ENCODE measurements at regions not wholly inside any gene's neighbourhood (a gene's known extent, or its start where the extent isn't known, plus 50 kb on each side); places are given as distances from the start of the nearest gene placed in this dataset.
A peak's percentile ranks its signal among the peaks of the same experiment; 100 is the strongest.

DNA sequence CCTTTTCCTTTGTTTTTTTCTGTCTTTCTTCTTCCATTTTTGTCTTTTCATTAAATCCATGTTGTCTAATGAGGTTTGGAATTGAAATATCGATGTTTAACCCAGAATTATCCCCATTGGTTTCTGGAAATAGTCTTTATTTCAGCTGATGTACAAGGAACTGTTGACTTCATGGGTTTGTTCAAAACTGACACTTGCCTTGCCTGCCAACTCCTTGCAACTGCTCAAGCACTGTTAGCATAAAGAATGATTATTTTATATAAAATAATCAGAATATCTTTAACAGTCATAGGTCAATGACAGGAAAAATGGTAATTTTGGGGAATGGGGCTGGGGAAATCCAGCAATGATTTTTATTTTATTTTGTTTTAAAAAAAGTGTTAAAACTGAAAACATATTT, 359.6 kb upstream of the LCORL start:
- ChIA-PET CTCF (interaction anchor here (3.5 kb wide), 1 partner anchor 14 kb away, joined by 9 read pairs; no protein-coding TSS in a partner anchor), POLR2A (no interaction called here)
- TF ChIP-seq CTCF (IDR thresholded peaks at IDR 0.05; ENCODE audit: control extremely low read depth, extremely low read depth, low read depth, missing control alignments) = no peak
- no peak for DNase-seq (ENCODE audit: extremely low spot score)

DNA sequence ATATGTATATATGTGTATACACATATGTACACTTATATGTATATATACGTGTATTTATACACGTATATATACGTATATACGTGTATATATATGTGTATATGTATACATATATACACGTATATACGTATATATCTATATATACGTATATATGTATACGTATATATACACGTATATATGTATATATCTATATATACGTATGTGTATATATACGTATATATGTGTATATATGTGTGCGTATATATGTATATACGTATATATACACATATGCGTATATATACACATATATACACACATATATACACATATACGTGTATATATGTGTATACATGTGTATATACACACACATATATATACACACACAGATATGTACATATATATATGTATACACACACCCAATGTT, 348.0 kb upstream of the LCORL start:
- ChIA-PET CTCF (no interaction called here), POLR2A (no interaction called here)
- no peak for TF ChIP-seq CTCF (IDR thresholded peaks at IDR 0.05; ENCODE audit: control extremely low read depth, extremely low read depth, low read depth, missing control alignments)
- no peak for DNase-seq (ENCODE audit: extremely low spot score)

DNA sequence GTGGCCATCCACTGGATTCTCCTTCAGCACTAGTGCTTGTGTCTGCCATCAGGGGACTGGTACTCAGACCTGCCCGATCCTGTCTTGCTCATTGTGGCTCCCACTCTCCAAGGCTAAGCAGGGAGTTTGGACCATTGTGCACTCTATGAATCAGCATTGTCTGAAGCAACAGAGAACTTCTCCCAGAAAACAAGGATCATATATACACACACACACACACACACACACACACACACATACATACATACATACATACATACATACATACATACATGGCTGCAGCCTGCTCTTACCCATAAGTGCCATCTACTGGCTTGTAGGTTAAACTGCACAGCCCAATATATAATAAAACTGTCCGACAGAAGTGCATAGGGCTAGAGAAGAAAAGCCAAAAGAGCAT, 345.3 kb upstream of the LCORL start:
- TF ChIP-seq CTCF (IDR thresholded peaks at IDR 0.05; ENCODE audit: control extremely low read depth, extremely low read depth, low read depth, missing control alignments) = peak; percentile 74
- CTCF ChIA-PET = interaction anchor here (0.8 to 5.2 kb wide), 10 partner anchors 9 to 818 kb away, joined by 3 to 54 read pairs (median 6); no protein-coding TSS in a partner anchor
- POLR2A ChIA-PET = no interaction called here
- no peak for DNase-seq (ENCODE audit: extremely low spot score)

DNA sequence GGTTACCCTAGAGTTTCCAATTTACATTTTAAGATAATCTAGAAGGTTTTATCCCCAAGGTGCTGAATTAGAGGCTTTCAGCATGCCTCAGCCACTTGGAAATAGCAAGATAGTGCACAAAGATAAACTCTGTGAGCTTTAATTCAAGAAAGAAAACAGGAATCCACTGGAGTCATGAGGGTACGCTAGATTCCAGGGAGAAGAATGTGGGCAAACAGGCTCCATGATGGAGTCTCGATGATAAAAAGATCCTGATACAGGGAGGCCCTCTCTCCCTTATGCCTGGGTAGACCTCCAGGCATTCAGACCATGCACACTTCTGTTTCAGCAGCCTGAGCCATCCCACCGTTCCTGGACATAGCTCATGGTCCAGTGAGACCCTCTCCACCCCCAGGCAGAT, 344.6 kb upstream of the LCORL start:
- no peak for TF ChIP-seq CTCF (IDR thresholded peaks at IDR 0.05; ENCODE audit: control extremely low read depth, extremely low read depth, low read depth, missing control alignments)
- ChIA-PET POLR2A (no interaction called here), CTCF (interaction anchor here (0.7 to 5.2 kb wide), 7 partner anchors 10 to 817 kb away, joined by 3 to 54 read pairs (median 6); no protein-coding TSS in a partner anchor)
- DNase-seq (ENCODE audit: extremely low spot score) = no peak

- POLR2A ChIA-PET = no interaction called here
- DNase-seq (ENCODE audit: extremely low spot score) = no peak
- no peak for TF ChIP-seq CTCF (IDR thresholded peaks at IDR 0.05; ENCODE audit: control extremely low read depth, extremely low read depth, low read depth, missing control alignments)
- CTCF ChIA-PET = no interaction called here
Observed at GRCh38 chr4:18343581-18343980, 322.0 kb upstream of the LCORL start.

GRCh38 chr4:18342847-18343246, 321.3 kb upstream of the LCORL start:
- no peak for TF ChIP-seq CTCF (IDR thresholded peaks at IDR 0.05; ENCODE audit: control extremely low read depth, extremely low read depth, low read depth, missing control alignments)
- DNase-seq (ENCODE audit: extremely low spot score) = no peak
- POLR2A ChIA-PET = no interaction called here
- CTCF ChIA-PET = no interaction called here

Data from GM10248 (cell line).